HPDE6-E6E7 (cell line): ENCODE measurements at regions not wholly inside any gene's neighbourhood (a gene's known extent, or its start where the extent isn't known, plus 50 kb on each side); places are given as distances from the start of the nearest gene placed in this dataset.

ENCODE experiments used
- DNase-seq: peaks from one replicate; pipeline ENCODE4 v3.0.0; 2011; ENCODE audit warnings: missing footprints; ENCODE audit errors: extremely low spot score

DNA sequence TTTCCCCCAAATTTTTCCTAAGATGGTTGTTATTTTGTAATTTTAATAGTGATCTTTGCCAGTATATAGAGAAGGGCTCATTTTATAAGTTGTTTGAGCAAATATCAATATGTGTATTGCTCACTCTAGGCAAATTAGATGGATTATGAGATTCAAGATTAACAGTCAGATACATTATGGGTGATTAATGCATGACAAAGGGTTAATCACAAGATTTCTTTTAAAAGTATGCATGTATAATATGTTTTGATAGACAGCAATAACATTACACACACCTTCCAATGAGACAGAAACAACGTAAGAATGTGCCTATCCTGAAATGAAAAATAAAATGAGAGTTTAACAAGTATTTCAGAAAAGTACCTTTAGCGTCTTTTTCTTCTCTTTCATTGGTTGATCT lies 547.6 kb upstream of the AGTR1 start:
- DNase-seq = no peak

- peak; percentile 28 for DNase-seq
Measured at GRCh38 chr3:148158210-148158609, 539.5 kb upstream of the AGTR1 start.

DNA sequence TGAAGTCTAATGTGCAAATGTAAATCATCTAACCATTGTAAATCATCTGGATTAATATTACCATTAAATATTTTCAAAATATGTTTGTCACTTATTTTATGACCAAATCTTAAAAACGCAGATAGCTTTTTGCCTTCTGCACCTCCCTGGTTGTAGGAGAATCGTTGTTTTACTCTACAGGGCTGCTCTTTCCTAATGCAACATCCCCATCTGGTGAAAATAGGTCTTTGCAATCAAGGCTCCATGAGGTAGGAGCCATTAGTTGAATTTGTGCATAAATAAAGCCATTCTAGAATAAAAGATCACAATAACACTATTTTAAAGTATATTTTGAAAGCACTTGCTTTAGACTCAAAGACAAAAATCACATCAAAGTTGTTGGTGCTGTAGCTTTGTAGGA lies 535.6 kb upstream of the AGTR1 start:
- no peak for DNase-seq

GRCh38 chr3:148168347-148168746 lies 529.4 kb upstream of the AGTR1 start:
- no peak for DNase-seq

DNA sequence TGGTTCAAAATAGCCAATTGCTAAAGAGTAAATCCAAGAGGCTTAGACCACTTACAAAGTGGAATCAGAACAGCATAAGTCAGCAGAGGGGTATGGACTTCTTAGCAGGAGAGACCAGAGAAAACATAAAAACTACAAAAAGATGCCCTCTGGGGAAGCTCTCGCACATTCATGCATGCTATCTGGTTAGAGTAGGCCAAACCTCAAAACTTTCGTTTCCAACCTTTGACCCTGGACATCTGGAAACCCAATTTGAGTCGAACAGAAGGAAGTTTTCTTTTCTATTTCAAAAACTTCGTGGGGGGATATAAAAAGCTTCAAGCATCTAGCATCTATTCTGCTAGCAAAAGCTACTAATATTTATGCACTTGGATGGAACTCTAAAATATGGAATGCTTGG lies 523.9 kb upstream of the AGTR1 start:
- no peak for DNase-seq

DNA sequence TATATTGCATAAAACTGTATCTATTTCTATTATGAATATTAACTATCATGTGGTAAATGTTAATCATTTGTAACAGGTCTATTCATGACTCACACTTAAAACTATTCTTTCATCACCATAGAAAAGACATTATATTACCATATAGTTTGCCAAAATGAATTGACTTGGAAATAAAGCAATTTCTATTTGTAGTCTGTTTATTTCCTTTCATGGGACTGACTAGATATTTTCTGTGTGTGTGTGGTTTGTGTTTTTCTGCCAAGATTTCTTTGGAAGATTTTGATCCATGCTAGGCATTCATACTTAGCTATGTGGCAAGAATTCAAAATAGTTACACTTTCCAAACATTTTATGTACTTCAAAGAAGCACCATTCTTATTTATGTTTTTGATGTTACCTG lies 522.5 kb upstream of the AGTR1 start:
- DNase-seq = no peak

GRCh38 chr3:148178503-148178902 lies 519.2 kb upstream of the AGTR1 start:
- no peak for DNase-seq

DNA sequence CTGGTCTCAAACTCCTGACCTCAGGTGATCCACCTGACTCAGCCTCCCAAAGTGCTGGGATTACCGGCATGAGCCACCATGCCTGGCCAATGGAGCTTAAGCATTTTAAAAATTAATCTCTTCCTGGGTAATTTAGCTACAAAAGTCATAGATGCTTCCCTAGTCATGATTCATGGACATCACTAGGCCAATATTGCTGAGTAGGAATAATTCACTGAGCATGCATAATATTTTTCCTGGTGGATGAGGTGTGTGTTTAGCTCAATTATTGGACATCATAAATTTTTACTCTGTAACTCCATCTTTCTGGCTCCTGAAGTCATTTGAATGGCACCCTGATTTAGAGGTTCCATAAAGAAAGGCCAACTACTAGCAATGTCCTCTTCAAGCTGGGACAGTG lies 512.9 kb upstream of the AGTR1 start:
- DNase-seq = no peak

GRCh38 chr3:148186881-148187280 lies 510.8 kb upstream of the AGTR1 start:
- no peak for DNase-seq

- DNase-seq = no peak
Measured at GRCh38 chr3:148187296-148187695, 510.4 kb upstream of the AGTR1 start.

GRCh38 chr3:148190441-148190990 lies 507.2 kb upstream of the AGTR1 start:
- DNase-seq = no peak

GRCh38 chr3:148191966-148192365 lies 505.7 kb upstream of the AGTR1 start:
- DNase-seq = no peak

- DNase-seq = no peak
Measured at GRCh38 chr3:148197061-148197460, 500.6 kb upstream of the AGTR1 start.

- DNase-seq = no peak
Measured at GRCh38 chr3:148202386-148202785, 495.3 kb upstream of the AGTR1 start.

DNA sequence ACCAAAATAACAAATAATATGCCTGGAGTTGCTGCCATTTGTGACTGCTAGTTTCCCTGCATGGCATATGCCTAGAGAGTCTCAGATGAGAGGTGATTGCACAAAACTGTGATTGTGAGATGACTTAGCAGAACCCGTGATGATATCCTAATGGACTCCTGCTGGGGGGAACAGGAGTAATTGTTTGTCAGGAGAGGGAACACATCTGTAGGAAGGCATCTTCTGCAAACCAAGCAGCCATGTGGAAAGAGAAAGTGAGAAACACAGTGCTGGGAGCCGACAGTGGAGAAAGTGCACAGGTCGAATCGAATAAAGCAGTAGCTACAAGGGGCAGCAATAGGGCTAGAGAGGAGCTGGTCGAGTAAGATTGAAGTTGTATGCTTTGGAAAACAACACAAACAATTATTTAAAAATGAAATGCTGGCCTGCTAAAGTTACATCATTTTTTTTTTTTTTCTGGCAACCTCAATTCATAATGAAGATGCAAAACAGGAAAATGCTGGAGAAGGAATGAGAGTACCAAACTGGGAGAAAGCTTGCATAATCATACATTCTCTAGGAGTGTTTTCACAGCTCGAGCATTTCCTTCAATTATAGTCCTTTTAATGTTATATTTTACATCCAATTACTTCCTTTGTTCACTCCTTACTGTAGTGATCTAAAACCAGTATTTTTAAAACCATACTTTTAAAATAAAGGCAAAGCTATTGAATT lies 494.2 kb upstream of the AGTR1 start:
- DNase-seq = no peak

GRCh38 chr3:148204131-148204530 lies 493.6 kb upstream of the AGTR1 start:
- DNase-seq = no peak

GRCh38 chr3:148205977-148206376 lies 491.7 kb upstream of the AGTR1 start:
- no peak for DNase-seq

DNA sequence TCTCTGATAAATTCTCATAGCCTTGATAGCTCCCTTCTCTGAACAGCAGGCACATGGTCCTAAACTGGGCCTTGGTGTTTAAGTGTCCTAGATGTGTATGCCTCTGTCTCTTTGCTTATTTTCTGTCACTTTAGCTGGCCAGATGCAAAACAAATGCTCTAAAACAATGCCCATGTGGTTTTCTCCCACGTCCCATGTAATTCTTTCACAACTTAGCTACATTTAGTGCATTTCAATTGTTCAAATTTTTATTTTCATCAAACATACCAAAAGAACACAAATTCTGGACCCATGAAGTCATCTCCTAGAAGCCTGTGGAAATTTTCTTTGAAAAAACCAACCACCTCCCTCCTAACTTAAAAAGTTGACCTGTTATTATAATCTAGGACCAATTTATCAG lies 491.3 kb upstream of the AGTR1 start:
- no peak for DNase-seq

DNA sequence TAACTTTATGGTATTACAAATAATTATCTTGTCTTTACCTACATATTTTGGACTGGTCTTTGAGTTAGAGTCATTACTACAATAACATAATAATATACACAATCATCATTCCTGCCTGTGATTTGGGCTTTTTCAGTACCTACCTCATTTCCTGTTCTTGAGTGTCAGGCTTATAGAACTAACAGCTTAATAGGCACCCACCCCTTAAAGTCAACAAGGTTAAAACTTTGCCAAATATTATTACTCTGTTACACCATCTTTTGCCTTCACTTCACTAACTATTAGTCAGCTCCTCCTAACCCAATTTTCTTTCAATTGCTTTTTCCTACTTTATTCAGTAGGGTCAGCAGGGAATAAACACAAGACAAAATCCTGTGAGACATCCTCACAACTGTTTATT lies 488.7 kb upstream of the AGTR1 start:
- no peak for DNase-seq

GRCh38 chr3:148211725-148212124 lies 486.0 kb upstream of the AGTR1 start:
- peak; percentile 19 for DNase-seq

- DNase-seq = no peak
Measured at GRCh38 chr3:148214705-148215104, 483.0 kb upstream of the AGTR1 start.

GRCh38 chr3:148217317-148217716 lies 480.4 kb upstream of the AGTR1 start:
- DNase-seq = no peak

DNA sequence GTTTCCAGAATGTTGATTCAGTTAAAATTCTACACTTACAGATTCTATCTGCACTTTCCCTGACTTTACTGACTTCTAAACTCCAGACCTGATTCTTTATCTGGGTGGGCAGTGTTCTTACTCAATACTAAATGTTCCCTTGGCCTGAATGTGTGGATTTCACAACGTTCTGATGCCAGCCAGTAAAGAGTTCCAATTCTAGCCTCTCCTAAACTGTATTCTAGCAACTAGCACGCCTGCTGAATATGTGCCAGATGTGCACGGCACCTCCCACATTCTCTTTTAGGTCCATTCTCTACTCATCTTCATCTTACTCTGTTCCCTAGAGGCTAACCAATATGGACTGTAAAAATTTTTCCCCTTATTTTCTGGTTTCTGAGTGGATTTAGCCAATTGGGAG lies 479.5 kb upstream of the AGTR1 start:
- DNase-seq = no peak

DNA sequence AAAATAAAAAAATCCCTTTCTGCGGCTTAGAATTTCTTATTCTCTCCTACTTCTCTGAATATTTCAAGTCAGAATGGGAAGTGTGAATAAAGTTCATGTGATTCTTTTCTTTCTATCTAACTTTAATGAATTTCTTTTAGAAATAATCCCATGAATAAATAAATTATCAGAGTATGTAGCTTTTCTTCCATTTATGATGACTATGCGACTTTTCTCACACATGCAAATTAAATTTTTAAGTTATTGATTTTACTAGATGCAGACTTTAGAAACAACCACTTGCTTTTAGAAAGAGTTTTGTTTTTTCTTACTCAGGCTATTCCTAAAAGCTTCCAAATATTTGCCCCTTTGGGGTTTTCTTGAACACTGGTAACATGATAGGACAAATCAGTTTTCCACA lies 477.7 kb upstream of the AGTR1 start:
- DNase-seq = no peak
